ENCODE measurements at regions not wholly inside any gene's neighbourhood (a gene's known extent, or its start where the extent isn't known, plus 50 kb on each side); places are given as distances from the start of the nearest gene placed in this dataset.

GRCh38 chr9:73531658-73532057 lies 380.0 kb downstream of the ANXA1 start:
- no peak overlapping the region for H3K27ac Mint-ChIP-seq
- Histone ChIP-seq H3K4me1 (peaks cover 22% of the 10 kb centered on the region), H3F3A (ENCODE audit: low read depth) (no peaks in the 10 kb centered on the region), H3K27ac (peak overlapping the region; percentile 45), H4K20me1 (ENCODE audit: low read depth) (no peaks in the 10 kb centered on the region), H3K36me3 (no peaks in the 10 kb centered on the region), H3K4me3 (no peak overlapping the region), H3K4me2 (no peak overlapping the region), H2AFZ (replicated peaks) (peak overlapping the region; percentile 29), H3K79me2 (ENCODE audit: low read depth) (no peaks in the 10 kb centered on the region), H3K9ac (no peak overlapping the region), H3K27me3 (no peaks in the 10 kb centered on the region), H3K9me3 (ENCODE audit: low read depth) (no peaks in the 10 kb centered on the region)
- H3K36me3 Mint-ChIP-seq: no peaks in the 10 kb centered on the region
- no peak overlapping the region for H3K4me3 Mint-ChIP-seq
- H3K9me3 Mint-ChIP-seq: no peaks in the 10 kb centered on the region
- no peak for DNase-seq (ENCODE audit: low spot score)
- no peaks in the 10 kb centered on the region for H3K27me3 Mint-ChIP-seq (ENCODE audit: insufficient read depth, low read depth)
- peaks cover 3% of the 10 kb centered on the region for H3K4me1 Mint-ChIP-seq
- TF ChIP-seq EZH2phosphoT487 (IDR thresholded peaks at IDR 0.05) (no peak), EZH2 (IDR thresholded peaks at IDR 0.05) (no peak)
- TF ChIP-seq, protein P1, sequence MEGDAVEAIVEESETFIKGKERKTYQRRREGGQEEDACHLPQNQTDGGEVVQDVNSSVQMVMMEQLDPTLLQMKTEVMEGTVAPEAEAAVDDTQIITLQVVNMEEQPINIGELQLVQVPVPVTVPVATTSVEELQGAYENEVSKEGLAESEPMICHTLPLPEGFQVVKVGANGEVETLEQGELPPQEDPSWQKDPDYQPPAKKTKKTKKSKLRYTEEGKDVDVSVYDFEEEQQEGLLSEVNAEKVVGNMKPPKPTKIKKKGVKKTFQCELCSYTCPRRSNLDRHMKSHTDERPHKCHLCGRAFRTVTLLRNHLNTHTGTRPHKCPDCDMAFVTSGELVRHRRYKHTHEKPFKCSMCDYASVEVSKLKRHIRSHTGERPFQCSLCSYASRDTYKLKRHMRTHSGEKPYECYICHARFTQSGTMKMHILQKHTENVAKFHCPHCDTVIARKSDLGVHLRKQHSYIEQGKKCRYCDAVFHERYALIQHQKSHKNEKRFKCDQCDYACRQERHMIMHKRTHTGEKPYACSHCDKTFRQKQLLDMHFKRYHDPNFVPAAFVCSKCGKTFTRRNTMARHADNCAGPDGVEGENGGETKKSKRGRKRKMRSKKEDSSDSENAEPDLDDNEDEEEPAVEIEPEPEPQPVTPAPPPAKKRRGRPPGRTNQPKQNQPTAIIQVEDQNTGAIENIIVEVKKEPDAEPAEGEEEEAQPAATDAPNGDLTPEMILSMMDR (IDR thresholded peaks at IDR 0.05): no peak

GRCh38 chr9:73532985-73533384 lies 381.3 kb downstream of the ANXA1 start:
- Histone ChIP-seq H3K36me3 (no peaks in the 10 kb centered on the region), H3K4me1 (peaks cover 22% of the 10 kb centered on the region), H3K4me2 (no peak overlapping the region), H3F3A (ENCODE audit: low read depth) (no peaks in the 10 kb centered on the region), H3K9ac (no peak overlapping the region), H3K4me3 (no peak overlapping the region), H4K20me1 (ENCODE audit: low read depth) (no peaks in the 10 kb centered on the region), H3K27me3 (no peaks in the 10 kb centered on the region), H2AFZ (replicated peaks) (no peak overlapping the region), H3K27ac (no peak overlapping the region), H3K79me2 (ENCODE audit: low read depth) (no peaks in the 10 kb centered on the region), H3K9me3 (ENCODE audit: low read depth) (no peaks in the 10 kb centered on the region)
- H3K36me3 Mint-ChIP-seq: no peaks in the 10 kb centered on the region
- no peaks in the 10 kb centered on the region for H3K9me3 Mint-ChIP-seq
- TF ChIP-seq, protein P1 (IDR thresholded peaks at IDR 0.05): no peak
- TF ChIP-seq EZH2phosphoT487 (IDR thresholded peaks at IDR 0.05): no peak
- no peak for TF ChIP-seq EZH2 (IDR thresholded peaks at IDR 0.05)
- H3K4me1 Mint-ChIP-seq: peaks cover 3% of the 10 kb centered on the region
- no peak overlapping the region for H3K27ac Mint-ChIP-seq
- no peak for DNase-seq (ENCODE audit: low spot score)
- no peaks in the 10 kb centered on the region for H3K27me3 Mint-ChIP-seq (ENCODE audit: insufficient read depth, low read depth)
- H3K4me3 Mint-ChIP-seq: no peak overlapping the region

DNA sequence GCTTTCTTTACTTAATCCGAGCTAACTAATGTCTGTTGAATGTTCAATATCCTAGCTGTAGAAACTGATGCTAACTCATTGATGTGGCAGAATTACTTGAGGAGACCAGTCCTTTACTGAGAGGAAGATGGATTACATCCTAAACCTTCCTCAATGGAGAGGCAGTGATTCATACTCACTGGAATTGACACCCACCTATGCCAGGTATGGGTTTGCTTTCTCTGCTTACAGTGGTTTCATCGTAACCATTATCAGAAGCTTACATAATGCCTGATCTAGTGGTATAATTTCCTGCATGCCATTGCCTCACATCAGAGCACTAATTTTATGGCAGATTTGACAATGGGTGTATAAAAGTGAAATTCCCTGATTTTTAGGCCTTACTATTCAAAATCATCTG lies 384.7 kb downstream of the ANXA1 start:
- Mint-ChIP-seq H3K4me3 (no peak overlapping the region), H3K36me3 (no peaks in the 10 kb centered on the region), H3K27me3 (ENCODE audit: insufficient read depth, low read depth) (no peaks in the 10 kb centered on the region), H3K9me3 (no peaks in the 10 kb centered on the region), H3K27ac (no peak overlapping the region), H3K4me1 (peaks cover 6% of the 10 kb centered on the region)
- no peaks in the 10 kb centered on the region for H3K79me2 ChIP-seq (ENCODE audit: low read depth)
- H3K4me1 ChIP-seq: peaks cover 7% of the 10 kb centered on the region
- no peak for DNase-seq (ENCODE audit: low spot score)
- no peaks in the 10 kb centered on the region for H3K36me3 ChIP-seq
- no peaks in the 10 kb centered on the region for H4K20me1 ChIP-seq (ENCODE audit: low read depth)
- H3K27me3 ChIP-seq: no peaks in the 10 kb centered on the region
- no peak overlapping the region for H2AFZ ChIP-seq (replicated peaks)
- no peaks in the 10 kb centered on the region for H3F3A ChIP-seq (ENCODE audit: low read depth)
- H3K9me3 ChIP-seq (ENCODE audit: low read depth): no peaks in the 10 kb centered on the region
- no peak overlapping the region for H3K4me3 ChIP-seq
- H3K4me2 ChIP-seq: no peak overlapping the region
- H3K27ac ChIP-seq: no peak overlapping the region
- H3K9ac ChIP-seq: no peak overlapping the region
- TF ChIP-seq, protein P1 (IDR thresholded peaks at IDR 0.05): no peak
- TF ChIP-seq EZH2phosphoT487 (IDR thresholded peaks at IDR 0.05) (no peak), EZH2 (IDR thresholded peaks at IDR 0.05) (no peak)
